ENCODE measurements at regions not wholly inside any gene's neighbourhood (a gene's known extent, or its start where the extent isn't known, plus 50 kb on each side); places are given as distances from the start of the nearest gene placed in this dataset.

- no peaks in the 10 kb centered on the region for H3K36me3 Mint-ChIP-seq
- no peak for DNase-seq (ENCODE audit: low spot score)
- H3K4me3 Mint-ChIP-seq: no peak overlapping the region
Observed at GRCh38 chr10:8456386-8456785, 401.9 kb downstream of the GATA3 start.

GRCh38 chr10:8460626-8461025 lies 406.1 kb downstream of the GATA3 start:
- Mint-ChIP-seq H3K27me3 (ENCODE audit: insufficient read depth, low read depth) (peaks cover 5% of the 10 kb centered on the region), H3K4me1 (no peaks in the 10 kb centered on the region), H3K9me3 (peaks cover 7% of the 10 kb centered on the region), H3K27ac (no peak overlapping the region), H3K36me3 (no peaks in the 10 kb centered on the region), H3K4me3 (no peak overlapping the region)
- no peaks in the 10 kb centered on the region for H3K9me3 ChIP-seq (ENCODE audit: low read depth)
- H3K36me3 ChIP-seq: no peaks in the 10 kb centered on the region
- no peak overlapping the region for H3K4me3 ChIP-seq
- no peak overlapping the region for H3K4me2 ChIP-seq
- no peaks in the 10 kb centered on the region for H3K79me2 ChIP-seq (ENCODE audit: low read depth)
- H4K20me1 ChIP-seq (ENCODE audit: low read depth): no peaks in the 10 kb centered on the region
- TF ChIP-seq EZH2 (IDR thresholded peaks at IDR 0.05): no peak
- TF ChIP-seq EZH2phosphoT487 (IDR thresholded peaks at IDR 0.05): no peak
- no peak for TF ChIP-seq CTCF (IDR thresholded peaks at IDR 0.05)
- no peak overlapping the region for H3K9ac ChIP-seq
- no peak overlapping the region for H3K27ac ChIP-seq
- no peaks in the 10 kb centered on the region for H3K4me1 ChIP-seq
- no peak overlapping the region for H2AFZ ChIP-seq (replicated peaks)
- H3K27me3 ChIP-seq: no peaks in the 10 kb centered on the region
- no peaks in the 10 kb centered on the region for H3F3A ChIP-seq (ENCODE audit: low read depth)
- no peak for DNase-seq (ENCODE audit: low spot score)

More at GRCh38 chr10:8456386-8456785, 401.9 kb downstream of the GATA3 start:
- Histone ChIP-seq H3F3A (ENCODE audit: low read depth) (no peaks in the 10 kb centered on the region), H3K79me2 (ENCODE audit: low read depth) (no peaks in the 10 kb centered on the region), H3K4me3 (no peak overlapping the region), H2AFZ (replicated peaks) (no peak overlapping the region), H3K4me2 (no peak overlapping the region), H3K9ac (no peak overlapping the region), H3K9me3 (ENCODE audit: low read depth) (no peaks in the 10 kb centered on the region), H3K36me3 (no peaks in the 10 kb centered on the region), H3K4me1 (no peaks in the 10 kb centered on the region), H4K20me1 (ENCODE audit: low read depth) (no peaks in the 10 kb centered on the region), H3K27me3 (no peaks in the 10 kb centered on the region), H3K27ac (no peak overlapping the region)
- H3K4me1 Mint-ChIP-seq: no peaks in the 10 kb centered on the region
- TF ChIP-seq EZH2phosphoT487 (IDR thresholded peaks at IDR 0.05) (no peak), EZH2 (IDR thresholded peaks at IDR 0.05) (no peak), CTCF (IDR thresholded peaks at IDR 0.05) (no peak)
- H3K27me3 Mint-ChIP-seq (ENCODE audit: insufficient read depth, low read depth): peaks cover 5% of the 10 kb centered on the region
- no peak overlapping the region for H3K27ac Mint-ChIP-seq
- H3K9me3 Mint-ChIP-seq: peaks cover 7% of the 10 kb centered on the region

- H3K9me3 Mint-ChIP-seq: peaks cover 4% of the 10 kb centered on the region
- Histone ChIP-seq H3F3A (ENCODE audit: low read depth) (no peaks in the 10 kb centered on the region), H2AFZ (replicated peaks) (no peak overlapping the region), H3K9me3 (ENCODE audit: low read depth) (no peaks in the 10 kb centered on the region), H3K9ac (no peak overlapping the region), H3K27me3 (no peaks in the 10 kb centered on the region), H3K27ac (no peak overlapping the region), H3K4me2 (no peak overlapping the region), H3K4me1 (no peaks in the 10 kb centered on the region), H3K4me3 (no peak overlapping the region), H3K79me2 (ENCODE audit: low read depth) (no peaks in the 10 kb centered on the region), H4K20me1 (ENCODE audit: low read depth) (no peaks in the 10 kb centered on the region), H3K36me3 (no peaks in the 10 kb centered on the region)
- no peaks in the 10 kb centered on the region for H3K4me1 Mint-ChIP-seq
- H3K27me3 Mint-ChIP-seq (ENCODE audit: insufficient read depth, low read depth): peaks cover 5% of the 10 kb centered on the region
- DNase-seq (ENCODE audit: low spot score): no peak
- no peaks in the 10 kb centered on the region for H3K36me3 Mint-ChIP-seq
- no peak overlapping the region for H3K27ac Mint-ChIP-seq
- TF ChIP-seq EZH2 (IDR thresholded peaks at IDR 0.05) (no peak), EZH2phosphoT487 (IDR thresholded peaks at IDR 0.05) (no peak), CTCF (IDR thresholded peaks at IDR 0.05) (no peak)
- no peak overlapping the region for H3K4me3 Mint-ChIP-seq
Observed at GRCh38 chr10:8462565-8462964, 408.1 kb downstream of the GATA3 start.

Measured in neural progenitor cell (in vitro differentiated cells).